SK-MEL-5 (cell line): ENCODE measurements at regions not wholly inside any gene's neighbourhood (a gene's known extent, or its start where the extent isn't known, plus 50 kb on each side); places are given as distances from the start of the nearest gene placed in this dataset.

Experiments used
- DNase-seq: peaks from one replicate; pipeline ENCODE4 v3.0.0-alpha.2; 2016; ENCODE audit warnings: low read depth, low spot score
- in situ Hi-C: cut with HindIII; loops from 2 replicates; pipeline ENCODE4 v1.10.0; 2016; ENCODE audit warnings: low sequenced_read_pairs, high pct_unique_total_duplicates, low pct_unique_long_range_greater_than_20kb

DNA sequence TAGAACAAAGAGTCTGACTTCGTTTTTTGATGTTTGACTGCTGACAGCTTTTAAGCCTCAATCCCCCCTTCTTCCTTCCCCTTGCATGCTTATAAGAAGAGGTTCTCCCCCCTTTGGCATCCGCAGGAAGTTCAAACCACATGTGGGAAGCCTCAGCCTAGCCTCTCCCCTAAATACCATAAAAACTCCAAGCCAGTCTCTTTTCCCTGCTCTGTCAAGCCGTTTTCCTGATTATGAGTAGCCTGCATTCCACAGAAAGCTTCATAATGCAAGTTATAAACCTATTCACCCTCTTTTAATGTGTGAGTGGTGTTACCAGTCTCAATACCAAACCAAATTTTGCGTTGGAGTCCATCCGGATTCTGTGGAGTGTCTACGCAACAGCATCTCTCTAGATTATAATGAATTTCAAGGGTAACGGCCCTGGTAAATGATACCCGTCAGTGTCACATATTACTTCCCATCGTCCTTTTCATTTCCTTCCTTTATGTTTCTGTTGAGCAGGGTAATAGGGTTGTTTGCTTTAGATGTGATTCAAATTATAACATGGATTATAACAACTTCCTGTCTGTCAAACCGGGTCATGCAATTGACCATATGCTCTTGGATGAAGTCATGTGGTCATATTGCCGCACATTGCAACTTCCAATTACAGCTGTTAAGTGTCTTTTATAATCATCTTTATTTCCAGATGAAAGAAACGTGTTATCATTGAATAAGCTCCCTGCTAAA, 717.5 kb downstream of the RWDD3 start:
- DNase-seq, result no peak
- in situ Hi-C loops, result no loop called here

GRCh38 chr1:95953015-95953414, 719.0 kb downstream of the RWDD3 start:
- DNase-seq, result peak; percentile 47
- in situ Hi-C loops, result no loop called here

- DNase-seq, result no peak
- in situ Hi-C loops, result no loop called here
These were observed 720.6 kb downstream of the RWDD3 start for GRCh38 chr1:95954585-95954984.

DNA sequence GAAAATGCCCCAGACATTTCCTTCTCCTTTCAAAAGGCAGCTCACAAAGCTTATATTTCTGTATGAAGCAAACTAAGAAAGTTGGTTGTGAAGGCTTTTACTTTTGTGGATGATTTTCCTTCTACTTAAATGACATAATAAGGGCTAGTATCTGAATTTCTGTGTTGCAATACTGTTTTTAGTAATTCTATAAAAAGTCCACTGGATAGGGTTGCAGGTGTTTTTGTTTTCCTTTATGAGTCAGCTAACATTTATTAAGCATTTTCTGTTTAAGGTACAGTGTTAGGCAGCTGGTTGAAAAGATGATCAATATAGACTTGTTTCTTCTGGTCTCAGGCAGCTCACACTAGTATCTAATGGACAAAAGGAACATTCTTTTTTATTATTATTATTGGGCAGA, 722.2 kb downstream of the RWDD3 start:
- no peak for DNase-seq
- in situ Hi-C loops, result no loop called here

DNA sequence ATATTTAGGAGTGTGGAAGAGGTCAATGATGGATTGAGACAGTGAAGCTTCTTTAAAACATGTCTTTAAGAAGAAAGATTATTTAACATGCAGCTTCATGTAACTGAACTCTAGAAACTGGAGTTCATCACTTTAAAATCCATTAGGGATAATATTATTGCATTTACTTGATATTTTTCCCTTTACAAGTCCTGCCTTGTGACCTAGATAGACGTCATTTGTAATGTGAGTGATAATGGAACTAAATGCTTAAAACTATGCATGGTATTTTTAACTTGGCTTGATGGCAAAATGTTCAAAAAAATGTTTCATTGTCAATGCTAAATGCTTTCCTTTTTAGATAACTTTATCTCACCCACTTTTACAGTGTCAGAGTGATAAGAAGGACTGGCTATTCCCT, 723.7 kb downstream of the RWDD3 start:
- in situ Hi-C loops, result no loop called here
- DNase-seq, result no peak

DNA sequence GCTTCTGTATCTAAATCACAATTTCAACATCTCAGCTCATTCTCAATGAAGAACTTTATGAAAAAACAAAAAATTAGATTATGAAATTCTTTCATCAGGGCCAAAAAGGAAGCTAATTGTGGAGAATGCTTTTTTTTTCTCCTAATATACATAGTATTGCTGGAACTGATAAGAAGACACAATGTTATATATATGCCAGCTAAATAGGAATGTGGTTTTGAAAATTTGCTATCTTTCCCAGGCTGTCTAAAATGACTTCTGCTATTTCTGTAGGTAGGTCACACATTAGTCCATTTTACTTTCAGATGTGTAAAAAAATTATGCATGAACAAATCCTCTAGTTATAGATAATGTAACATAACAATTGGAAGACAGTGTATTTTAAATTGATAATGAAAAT, 732.9 kb downstream of the RWDD3 start:
- DNase-seq, result no peak
- in situ Hi-C loops, result no loop called here

GRCh38 chr1:95974586-95974985, 740.6 kb downstream of the RWDD3 start:
- DNase-seq, result no peak
- in situ Hi-C loops, result no loop called here

- no peak for DNase-seq
- in situ Hi-C loops, result no loop called here
These were observed 738.9 kb upstream of the PTBP2 start for GRCh38 chr1:95982711-95983110.

GRCh38 chr1:95983831-95984230, 737.8 kb upstream of the PTBP2 start:
- in situ Hi-C loops, result no loop called here
- no peak for DNase-seq

GRCh38 chr1:95984798-95985374, 736.7 kb upstream of the PTBP2 start:
- DNase-seq, result no peak
- in situ Hi-C loops, result no loop called here

GRCh38 chr1:95990033-95990432, 731.6 kb upstream of the PTBP2 start:
- in situ Hi-C loops, result no loop called here
- DNase-seq, result no peak

- no peak for DNase-seq
- in situ Hi-C loops, result no loop called here
These were observed 729.6 kb upstream of the PTBP2 start for GRCh38 chr1:95991787-95992520.

- in situ Hi-C loops, result no loop called here
- no peak for DNase-seq
These were observed 726.9 kb upstream of the PTBP2 start for GRCh38 chr1:95994643-95995042.

DNA sequence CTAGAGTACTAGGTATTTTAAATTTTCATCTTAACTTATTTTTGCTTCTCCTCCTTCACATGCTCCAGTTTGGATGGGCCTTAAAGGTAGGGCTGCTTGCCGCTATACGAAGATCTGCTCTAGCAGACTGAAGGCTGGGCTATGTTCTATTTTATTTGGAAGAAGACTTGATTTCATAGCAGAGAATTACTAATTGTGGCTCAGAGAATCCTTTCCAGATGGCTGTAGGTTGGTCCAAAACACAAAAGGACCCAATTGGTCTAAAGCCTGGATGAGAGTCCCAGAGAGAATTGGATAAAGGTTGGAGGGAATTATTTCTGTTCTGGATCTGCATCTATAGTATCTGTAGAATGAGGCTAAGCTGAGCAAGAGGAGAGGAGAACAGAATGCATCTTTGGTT, 719.4 kb upstream of the PTBP2 start:
- DNase-seq, result no peak
- in situ Hi-C loops, result no loop called here

- no peak for DNase-seq
- in situ Hi-C loops, result no loop called here
These were observed 718.3 kb upstream of the PTBP2 start for GRCh38 chr1:96002969-96003964.

- in situ Hi-C loops, result no loop called here
- no peak for DNase-seq
These were observed 711.7 kb upstream of the PTBP2 start for GRCh38 chr1:96009831-96010434.

DNA sequence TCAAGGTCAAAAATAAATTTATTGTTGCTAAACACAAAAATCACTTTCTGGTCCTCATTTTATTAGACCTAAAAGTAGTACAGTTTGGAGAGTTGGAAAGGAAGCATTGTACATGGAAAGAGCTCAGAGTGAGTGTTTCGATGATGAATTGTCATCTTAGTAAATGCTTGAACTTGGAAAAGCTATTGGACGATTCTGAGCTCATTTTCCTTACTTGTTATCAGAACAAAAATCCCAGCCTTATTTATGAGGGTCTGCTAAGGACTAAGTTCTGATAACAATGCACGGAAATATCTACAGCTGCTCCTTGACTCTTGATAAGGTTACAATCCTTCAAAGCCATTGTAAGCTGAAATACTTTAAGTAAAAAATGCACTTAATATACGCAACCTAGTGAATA, 710.0 kb upstream of the PTBP2 start:
- in situ Hi-C loops, result no loop called here
- DNase-seq, result no peak

GRCh38 chr1:96016219-96016618, 705.4 kb upstream of the PTBP2 start:
- no peak for DNase-seq
- in situ Hi-C loops, result no loop called here
